ENCODE measurements at regions not wholly inside any gene's neighbourhood (a gene's known extent, or its start where the extent isn't known, plus 50 kb on each side); places are given as distances from the start of the nearest gene placed in this dataset.

DNA sequence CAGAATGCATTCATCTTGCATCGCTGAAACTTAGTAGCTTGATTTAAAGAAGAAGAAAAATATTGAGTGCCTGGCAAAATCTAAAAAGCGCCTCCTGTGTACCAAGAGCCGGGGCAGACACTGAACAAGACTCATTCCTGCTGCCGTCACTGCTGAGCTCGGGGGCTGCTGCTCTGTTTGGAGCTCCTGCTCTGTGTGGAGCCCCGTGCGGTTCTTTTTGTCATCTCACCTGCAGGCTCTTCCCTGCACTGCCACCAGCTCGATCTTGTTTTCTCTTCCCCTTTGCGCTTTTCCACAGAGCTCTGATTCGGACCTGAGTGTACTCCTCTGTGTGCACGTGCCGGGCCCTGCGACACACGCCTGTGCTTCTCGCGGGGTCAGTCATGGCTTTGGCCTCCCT, 462.1 kb upstream of the DPP6 start (continued):
- TF ChIP-seq, protein P1, sequence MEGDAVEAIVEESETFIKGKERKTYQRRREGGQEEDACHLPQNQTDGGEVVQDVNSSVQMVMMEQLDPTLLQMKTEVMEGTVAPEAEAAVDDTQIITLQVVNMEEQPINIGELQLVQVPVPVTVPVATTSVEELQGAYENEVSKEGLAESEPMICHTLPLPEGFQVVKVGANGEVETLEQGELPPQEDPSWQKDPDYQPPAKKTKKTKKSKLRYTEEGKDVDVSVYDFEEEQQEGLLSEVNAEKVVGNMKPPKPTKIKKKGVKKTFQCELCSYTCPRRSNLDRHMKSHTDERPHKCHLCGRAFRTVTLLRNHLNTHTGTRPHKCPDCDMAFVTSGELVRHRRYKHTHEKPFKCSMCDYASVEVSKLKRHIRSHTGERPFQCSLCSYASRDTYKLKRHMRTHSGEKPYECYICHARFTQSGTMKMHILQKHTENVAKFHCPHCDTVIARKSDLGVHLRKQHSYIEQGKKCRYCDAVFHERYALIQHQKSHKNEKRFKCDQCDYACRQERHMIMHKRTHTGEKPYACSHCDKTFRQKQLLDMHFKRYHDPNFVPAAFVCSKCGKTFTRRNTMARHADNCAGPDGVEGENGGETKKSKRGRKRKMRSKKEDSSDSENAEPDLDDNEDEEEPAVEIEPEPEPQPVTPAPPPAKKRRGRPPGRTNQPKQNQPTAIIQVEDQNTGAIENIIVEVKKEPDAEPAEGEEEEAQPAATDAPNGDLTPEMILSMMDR (IDR thresholded peaks at IDR 0.05; ENCODE audit: poor library complexity, severe bottlenecking) = no peak

DNA sequence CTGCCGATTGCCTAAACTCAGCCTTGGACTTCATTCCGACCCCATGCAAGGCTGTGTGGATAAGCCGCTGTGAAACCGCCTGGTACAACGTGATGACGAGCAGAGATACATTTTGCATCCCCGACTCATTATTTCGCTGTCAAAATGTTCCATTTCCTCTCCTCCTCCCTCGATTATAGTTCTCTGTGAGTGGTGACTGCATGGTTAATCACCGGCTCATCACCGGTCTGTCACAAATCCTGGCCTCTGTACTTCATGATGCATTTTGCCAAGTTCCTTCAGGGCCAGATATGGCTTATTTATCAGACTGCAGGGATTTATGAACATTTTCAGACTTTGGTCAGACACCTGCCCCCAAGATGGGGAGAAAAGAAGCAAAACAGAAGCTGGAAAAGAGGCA, 461.6 kb upstream of the DPP6 start:
- H3K4me2 ChIP-seq (ENCODE audit: low read length) = no peak overlapping the region
- no peaks in the 10 kb centered on the region for H3K9me3 ChIP-seq (ENCODE audit: low read length)
- no peak overlapping the region for H3K4me3 ChIP-seq (ENCODE audit: low read length)
- no peak overlapping the region for H3K9ac ChIP-seq (ENCODE audit: low read length)
- H3K79me2 ChIP-seq (replicated peaks; ENCODE audit: insufficient read depth, low read length) = no peaks in the 10 kb centered on the region
- no peak overlapping the region for H2AFZ ChIP-seq (ENCODE audit: low read depth, low read length)
- H3K27ac ChIP-seq (ENCODE audit: low read length) = no peak overlapping the region
- TF ChIP-seq SMC3 (conservative IDR thresholded peaks at IDR 0.05; ENCODE audit: poor library complexity) = no peak
- TF ChIP-seq RAD21 (conservative IDR thresholded peaks at IDR 0.05) = no peak
- no peak for TF ChIP-seq EZH2 (IDR thresholded peaks at IDR 0.05; ENCODE audit: borderline replicate concordance, insufficient read depth, low read length, poor library complexity, severe bottlenecking)
- TF ChIP-seq TAF1 (IDR thresholded peaks at IDR 0.05; ENCODE audit: low read depth) = no peak
- TF ChIP-seq POLR2AphosphoS5 (IDR thresholded peaks at IDR 0.05) = no peak
- TF ChIP-seq EP300 (conservative IDR thresholded peaks at IDR 0.05; ENCODE audit: poor library complexity, severe bottlenecking) = no peak
- TF ChIP-seq, protein P1 (IDR thresholded peaks at IDR 0.05; ENCODE audit: poor library complexity, severe bottlenecking) = no peak
- TF ChIP-seq, protein P2, sequence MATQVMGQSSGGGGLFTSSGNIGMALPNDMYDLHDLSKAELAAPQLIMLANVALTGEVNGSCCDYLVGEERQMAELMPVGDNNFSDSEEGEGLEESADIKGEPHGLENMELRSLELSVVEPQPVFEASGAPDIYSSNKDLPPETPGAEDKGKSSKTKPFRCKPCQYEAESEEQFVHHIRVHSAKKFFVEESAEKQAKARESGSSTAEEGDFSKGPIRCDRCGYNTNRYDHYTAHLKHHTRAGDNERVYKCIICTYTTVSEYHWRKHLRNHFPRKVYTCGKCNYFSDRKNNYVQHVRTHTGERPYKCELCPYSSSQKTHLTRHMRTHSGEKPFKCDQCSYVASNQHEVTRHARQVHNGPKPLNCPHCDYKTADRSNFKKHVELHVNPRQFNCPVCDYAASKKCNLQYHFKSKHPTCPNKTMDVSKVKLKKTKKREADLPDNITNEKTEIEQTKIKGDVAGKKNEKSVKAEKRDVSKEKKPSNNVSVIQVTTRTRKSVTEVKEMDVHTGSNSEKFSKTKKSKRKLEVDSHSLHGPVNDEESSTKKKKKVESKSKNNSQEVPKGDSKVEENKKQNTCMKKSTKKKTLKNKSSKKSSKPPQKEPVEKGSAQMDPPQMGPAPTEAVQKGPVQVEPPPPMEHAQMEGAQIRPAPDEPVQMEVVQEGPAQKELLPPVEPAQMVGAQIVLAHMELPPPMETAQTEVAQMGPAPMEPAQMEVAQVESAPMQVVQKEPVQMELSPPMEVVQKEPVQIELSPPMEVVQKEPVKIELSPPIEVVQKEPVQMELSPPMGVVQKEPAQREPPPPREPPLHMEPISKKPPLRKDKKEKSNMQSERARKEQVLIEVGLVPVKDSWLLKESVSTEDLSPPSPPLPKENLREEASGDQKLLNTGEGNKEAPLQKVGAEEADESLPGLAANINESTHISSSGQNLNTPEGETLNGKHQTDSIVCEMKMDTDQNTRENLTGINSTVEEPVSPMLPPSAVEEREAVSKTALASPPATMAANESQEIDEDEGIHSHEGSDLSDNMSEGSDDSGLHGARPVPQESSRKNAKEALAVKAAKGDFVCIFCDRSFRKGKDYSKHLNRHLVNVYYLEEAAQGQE (IDR thresholded peaks at IDR 0.05; ENCODE audit: borderline replicate concordance) = no peak
- TF ChIP-seq MXI1 (conservative IDR thresholded peaks at IDR 0.05; ENCODE audit: poor library complexity, severe bottlenecking) = no peak
- no peaks in the 10 kb centered on the region for H3K36me3 ChIP-seq (ENCODE audit: insufficient read depth, low read length)
- H3K27me3 ChIP-seq (ENCODE audit: insufficient read depth, low read depth, low read length) = no peaks in the 10 kb centered on the region
- no peaks in the 10 kb centered on the region for H4K20me1 ChIP-seq (ENCODE audit: insufficient read depth)
- H3F3A ChIP-seq (ENCODE audit: insufficient read depth, low read length, poor library complexity, severe bottlenecking) = no peaks in the 10 kb centered on the region
- no peaks in the 10 kb centered on the region for H3K9me2 ChIP-seq (ENCODE audit: insufficient read depth, low read length)

DNA sequence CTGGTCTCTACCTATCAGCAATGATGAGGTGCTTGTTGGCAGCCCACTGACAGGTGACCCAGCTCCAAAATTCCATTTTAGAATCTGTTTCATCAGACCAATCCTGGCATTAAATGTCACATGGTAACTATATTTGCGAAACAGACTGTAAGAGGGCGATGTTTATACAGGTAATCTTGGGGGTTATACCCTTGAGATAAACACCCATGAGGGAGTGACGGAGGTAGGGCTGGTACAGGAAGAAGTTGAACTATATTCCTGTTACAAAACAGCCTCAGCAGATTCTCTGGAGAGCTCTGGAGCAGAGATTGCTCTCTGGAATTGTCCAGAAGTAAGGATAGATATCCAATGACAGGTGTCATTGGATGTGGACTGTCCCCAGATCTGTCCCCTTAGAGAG, 444.8 kb upstream of the DPP6 start:
- H3K27ac ChIP-seq (ENCODE audit: low read length) = no peak overlapping the region
- no peaks in the 10 kb centered on the region for H3K79me2 ChIP-seq (replicated peaks; ENCODE audit: insufficient read depth, low read length)
- H3K9ac ChIP-seq (ENCODE audit: low read length) = no peak overlapping the region
- no peaks in the 10 kb centered on the region for H3F3A ChIP-seq (ENCODE audit: insufficient read depth, low read length, poor library complexity, severe bottlenecking)
- H3K4me2 ChIP-seq (ENCODE audit: low read length) = no peak overlapping the region
- H3K9me3 ChIP-seq (ENCODE audit: low read length) = no peaks in the 10 kb centered on the region
- no peaks in the 10 kb centered on the region for H4K20me1 ChIP-seq (ENCODE audit: insufficient read depth)
- H3K27me3 ChIP-seq (ENCODE audit: insufficient read depth, low read depth, low read length) = no peaks in the 10 kb centered on the region
- no peak overlapping the region for H2AFZ ChIP-seq (ENCODE audit: low read depth, low read length)
- no peaks in the 10 kb centered on the region for H3K9me2 ChIP-seq (ENCODE audit: insufficient read depth, low read length)
- TF ChIP-seq, protein P1 (IDR thresholded peaks at IDR 0.05; ENCODE audit: poor library complexity, severe bottlenecking) = no peak
- no peak for TF ChIP-seq MXI1 (conservative IDR thresholded peaks at IDR 0.05; ENCODE audit: poor library complexity, severe bottlenecking)
- no peak for TF ChIP-seq POLR2AphosphoS5 (IDR thresholded peaks at IDR 0.05)
- TF ChIP-seq RAD21 (conservative IDR thresholded peaks at IDR 0.05) = no peak
- no peak for TF ChIP-seq SMC3 (conservative IDR thresholded peaks at IDR 0.05; ENCODE audit: poor library complexity)
- TF ChIP-seq EP300 (conservative IDR thresholded peaks at IDR 0.05; ENCODE audit: poor library complexity, severe bottlenecking) = no peak
- TF ChIP-seq, protein P2 (IDR thresholded peaks at IDR 0.05; ENCODE audit: borderline replicate concordance) = no peak
- TF ChIP-seq EZH2 (IDR thresholded peaks at IDR 0.05; ENCODE audit: borderline replicate concordance, insufficient read depth, low read length, poor library complexity, severe bottlenecking) = no peak
- no peaks in the 10 kb centered on the region for H3K36me3 ChIP-seq (ENCODE audit: insufficient read depth, low read length)
- H3K4me3 ChIP-seq (ENCODE audit: low read length) = no peak overlapping the region
